PC-9 (cell line): ENCODE measurements at regions not wholly inside any gene's neighbourhood (a gene's known extent, or its start where the extent isn't known, plus 50 kb on each side); places are given as distances from the start of the nearest gene placed in this dataset.

ENCODE experiments used
- EZH2 ChIP-seq: fragments of 200-600 bp; sonication (generic); IDR thresholded peaks from 2 replicates; pipeline ENCODE4 v1.8.0; 2017; ENCODE audit warnings: antibody characterized with exemption, low read depth
- TF ChIP-seq, protein P1 (sequence below): fragments of 200-600 bp; sonication (generic); conservative IDR thresholded peaks from 2 replicates; pipeline ENCODE4 v1.6.1; 2017; ENCODE audit warnings: mixed run types, antibody characterized with exemption, mild to moderate bottlenecking, moderate library complexity

- TF ChIP-seq, protein P1, sequence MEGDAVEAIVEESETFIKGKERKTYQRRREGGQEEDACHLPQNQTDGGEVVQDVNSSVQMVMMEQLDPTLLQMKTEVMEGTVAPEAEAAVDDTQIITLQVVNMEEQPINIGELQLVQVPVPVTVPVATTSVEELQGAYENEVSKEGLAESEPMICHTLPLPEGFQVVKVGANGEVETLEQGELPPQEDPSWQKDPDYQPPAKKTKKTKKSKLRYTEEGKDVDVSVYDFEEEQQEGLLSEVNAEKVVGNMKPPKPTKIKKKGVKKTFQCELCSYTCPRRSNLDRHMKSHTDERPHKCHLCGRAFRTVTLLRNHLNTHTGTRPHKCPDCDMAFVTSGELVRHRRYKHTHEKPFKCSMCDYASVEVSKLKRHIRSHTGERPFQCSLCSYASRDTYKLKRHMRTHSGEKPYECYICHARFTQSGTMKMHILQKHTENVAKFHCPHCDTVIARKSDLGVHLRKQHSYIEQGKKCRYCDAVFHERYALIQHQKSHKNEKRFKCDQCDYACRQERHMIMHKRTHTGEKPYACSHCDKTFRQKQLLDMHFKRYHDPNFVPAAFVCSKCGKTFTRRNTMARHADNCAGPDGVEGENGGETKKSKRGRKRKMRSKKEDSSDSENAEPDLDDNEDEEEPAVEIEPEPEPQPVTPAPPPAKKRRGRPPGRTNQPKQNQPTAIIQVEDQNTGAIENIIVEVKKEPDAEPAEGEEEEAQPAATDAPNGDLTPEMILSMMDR = no peak
- TF ChIP-seq EZH2 = no peak
These were observed 518.9 kb downstream of the BCKDHB start for GRCh38 chr6:80625405-80625804.
